Heart left ventricle (tissue), 13 donors: ENCODE measurements at regions not wholly inside any gene's neighbourhood (a gene's known extent, or its start where the extent isn't known, plus 50 kb on each side); places are given as distances from the start of the nearest gene placed in this dataset.

Source experiments
- CTCF ChIP-seq, 12 donors: fragments of 200-600 bp; sonication (generic) in 4 of 12; IDR thresholded peaks; one replicate each; pipeline versions ENCODE4 v1.5.0 to v1.8.0; 2018 to 2022; ENCODE audit warnings: antibody characterized with exemption in 12 of 12, mild to moderate bottlenecking in 5 of 12
- POLR2A ChIP-seq, 2 donors: fragments of 450-650 bp; IDR thresholded peaks; one replicate each; pipeline ENCODE4 v1.6.1; 2017; ENCODE audit warnings: antibody characterized with exemption in 2 of 2, mild to moderate bottlenecking in 2 of 2, moderate library complexity in 2 of 2
- donor health status: ischemic (EF 13 %, LVEDD 7.1; RV severe dilation, severe dysfunction).
- donor health status: DM: no; HTN: yes; CAD: no.
- donor health status: DM: no; HTN: no; CAD: no.
- donor health status: ischemic (EF 25% LVEDD 6.9; RV normal size, moderate dysfunction).
- donor health status: ischemic (EF 25% LVEDD 5.7; RV mildly dilated, moderate dysfunction).
- donor health status: ischemic (EF 35%, LVEDD 5.7; RV mildly dilated, moderate dysfunction).
- donor health status: nonischemic (EF 11% LVEDD 7.7; RV severe dilation, severe dysfunction).
- donor health status: DM: yes; HTN: yes; CAD: no.
- donor health status: PGD.
- donor health status: ischemic (EF 29% LVEDD 5.4; RV normal size, mild dysfunction).
- donor health status: nonischemic (EF 23%, LVEDD 6.1; RV moderate dilation, normal function).

- TF ChIP-seq CTCF (IDR thresholded peaks at IDR 0.05) (no peak), POLR2A (IDR thresholded peaks at IDR 0.05) (no peak)
Measured at GRCh38 chr6:9810286-9810685, 604.6 kb downstream of the TFAP2A start.
